OCI-LY3 (cell line): ENCODE measurements at regions not wholly inside any gene's neighbourhood (a gene's known extent, or its start where the extent isn't known, plus 50 kb on each side); places are given as distances from the start of the nearest gene placed in this dataset.

ENCODE experiments used
- H2AFZ ChIP-seq: fragments of 200-600, 300-600 bp; shearing (Covaris generic); 2 replicates; pipeline ENCODE4 v1.6.0; 2014; ENCODE audit warnings: antibody characterized with exemption, low read depth, low read length
- H3K27ac ChIP-seq: fragments of 200-600, 300-600 bp; sonication (generic); 2 replicates; pipeline ENCODE4 v1.5.1; 2014; ENCODE audit warnings: mild to moderate bottlenecking, low read length, moderate library complexity, mixed read lengths
- H3K27me3 ChIP-seq: fragments of 200-600, 300-600 bp; sonication (generic); 2 replicates; pipeline ENCODE4 v1.6.1; 2014; ENCODE audit warnings: low read depth, low read length, mixed read lengths
- H3K36me3 ChIP-seq: fragments of 200-600, 300-600 bp; sonication (generic); replicated peaks from 2 replicates; pipeline ENCODE3; 2014; ENCODE audit warnings: low read depth, low read length, mixed read lengths
- H3K4me1 ChIP-seq: fragments of 300-600, 200-600 bp; sonication (generic); 2 replicates; pipeline ENCODE4 v1.6.1; 2014; ENCODE audit warnings: low read length, mixed read lengths
- H3K4me2 ChIP-seq: fragments of 200-600, 300-600 bp; sonication (generic); 2 replicates; pipeline ENCODE4 v1.6.1; 2014; ENCODE audit warnings: low read length, mixed read lengths
- H3K4me3 ChIP-seq: fragments of 300-600, 200-600 bp; sonication (generic); 2 replicates; pipeline ENCODE4 v1.5.1; 2014; ENCODE audit warnings: antibody characterized with exemption, mild to moderate bottlenecking, low read length, moderate library complexity
- H3K79me2 ChIP-seq: fragments of 300-600, 200-600 bp; shearing (Covaris generic); 2 replicates; pipeline ENCODE4 v1.6.1; 2014; ENCODE audit warnings: mild to moderate bottlenecking, low read length, mixed read lengths
- H3K9ac ChIP-seq: fragments of 300-600, 200-600 bp; shearing (Covaris generic); 2 replicates; pipeline ENCODE4 v1.6.0; 2014; ENCODE audit warnings: mild to moderate bottlenecking, low read length, moderate library complexity
- H3K9me3 ChIP-seq: fragments of 200-600, 300-600 bp; shearing (Covaris generic); 2 replicates; pipeline ENCODE4 v1.6.1; 2014; ENCODE audit warnings: low read length, mixed read lengths; ENCODE audit not compliant: insufficient read depth
- H4K20me1 ChIP-seq: fragments of 200-600, 300-600 bp; sonication (generic); 2 replicates; pipeline ENCODE4 v1.6.1; 2016; ENCODE audit warnings: low read length, mixed read lengths; ENCODE audit not compliant: insufficient read depth
- CTCF ChIP-seq: fragments of 200-600, 300-600 bp; sonication (generic); IDR thresholded peaks from 2 replicates; pipeline ENCODE4 v1.5.1; 2014; ENCODE audit warnings: antibody characterized with exemption, low read length, low read depth
- EZH2phosphoT487 ChIP-seq: fragments of 200-600 bp; shearing (Covaris generic); IDR thresholded peaks from 2 replicates; pipeline ENCODE4 v1.6.1; 2018; ENCODE audit warnings: antibody characterized with exemption, mixed run types, low read depth

GRCh38 chr7:4552985-4553384 is 129.1 kb upstream of the FOXK1 start:
- Histone ChIP-seq H3K4me1 (no peaks in the 10 kb centered on the region), H3K4me2 (no peak overlapping the region), H2AFZ (no peak overlapping the region), H3K9me3 (no peaks in the 10 kb centered on the region), H3K27ac (no peak overlapping the region), H3K4me3 (no peak overlapping the region), H4K20me1 (no peaks in the 10 kb centered on the region), H3K79me2 (no peaks in the 10 kb centered on the region), H3K9ac (no peak overlapping the region), H3K36me3 (no peaks in the 10 kb centered on the region), H3K27me3 (no peaks in the 10 kb centered on the region)
- TF ChIP-seq CTCF: no peak

GRCh38 chr7:4556868-4557793 is 125.0 kb upstream of the FOXK1 start:
- no peaks in the 10 kb centered on the region for H4K20me1 ChIP-seq
- H2AFZ ChIP-seq: no peak overlapping the region
- H3K4me2 ChIP-seq: no peak overlapping the region
- no peak overlapping the region for H3K4me3 ChIP-seq
- no peak overlapping the region for H3K27ac ChIP-seq
- H3K36me3 ChIP-seq: no peaks in the 10 kb centered on the region
- H3K9ac ChIP-seq: no peak overlapping the region
- H3K27me3 ChIP-seq: no peaks in the 10 kb centered on the region
- no peaks in the 10 kb centered on the region for H3K4me1 ChIP-seq
- no peaks in the 10 kb centered on the region for H3K9me3 ChIP-seq
- H3K79me2 ChIP-seq: no peaks in the 10 kb centered on the region
- TF ChIP-seq CTCF (no peak), EZH2phosphoT487 (no peak)

- Histone ChIP-seq H3K4me2 (no peak overlapping the region), H3K4me3 (no peak overlapping the region), H3K36me3 (no peaks in the 10 kb centered on the region), H4K20me1 (no peaks in the 10 kb centered on the region), H3K27me3 (no peaks in the 10 kb centered on the region), H3K4me1 (no peaks in the 10 kb centered on the region), H2AFZ (no peak overlapping the region), H3K9me3 (no peaks in the 10 kb centered on the region), H3K9ac (no peak overlapping the region), H3K79me2 (no peaks in the 10 kb centered on the region), H3K27ac (no peak overlapping the region)
- TF ChIP-seq EZH2phosphoT487 (no peak), CTCF (no peak)
Observed at GRCh38 chr7:4561795-4562194, 120.3 kb upstream of the FOXK1 start.

GRCh38 chr7:4566714-4567113 is 115.4 kb upstream of the FOXK1 start:
- H3K9ac ChIP-seq: no peak overlapping the region
- no peaks in the 10 kb centered on the region for H3K27me3 ChIP-seq
- no peaks in the 10 kb centered on the region for H3K4me1 ChIP-seq
- no peaks in the 10 kb centered on the region for H3K79me2 ChIP-seq
- no peak overlapping the region for H2AFZ ChIP-seq
- no peaks in the 10 kb centered on the region for H4K20me1 ChIP-seq
- no peak overlapping the region for H3K4me2 ChIP-seq
- no peaks in the 10 kb centered on the region for H3K36me3 ChIP-seq
- no peaks in the 10 kb centered on the region for H3K9me3 ChIP-seq
- no peak overlapping the region for H3K27ac ChIP-seq
- TF ChIP-seq CTCF (no peak), EZH2phosphoT487 (no peak)
- no peak overlapping the region for H3K4me3 ChIP-seq
